K562 (cell line): ENCODE measurements at regions not wholly inside any gene's neighbourhood (a gene's known extent, or its start where the extent isn't known, plus 50 kb on each side); places are given as distances from the start of the nearest gene placed in this dataset.

Experiments used
- JUN ChIP-seq, 2 experiments: sonication (generic) in 1 of 2; formaldehyde crosslinking in 1 of 2; IDR thresholded peaks; 2 replicates each; pipeline versions ENCODE4 v1.6.1 to v1.8.0; 2012 to 2022; ENCODE audit warnings: borderline replicate concordance in 2 of 2, mild to moderate bottlenecking in 2 of 2, improper control_type of control experiment in 1 of 2, low read depth in 1 of 2, low read length in 1 of 2, missing genetic modification reagents in 1 of 2
- RAD21 ChIP-seq, 2 experiments: fragments of 250-450 bp in 1 of 2; fragments of 450-650 bp in 1 of 2; sonication (Bioruptor Pico) in 1 of 2; formaldehyde crosslinking in 1 of 2; IDR thresholded peaks in 1 of 2; conservative IDR thresholded peaks in 1 of 2; 2 replicates each; pipeline versions ENCODE4 v1.4.0 to v1.8.0; 2020 to 2022; ENCODE audit warnings: mild to moderate bottlenecking in 2 of 2, moderate library complexity in 1 of 2
- RCOR1 ChIP-seq, 2 experiments: IDR thresholded peaks; 2 replicates each; pipeline ENCODE4 v1.6.1; 2012; ENCODE audit warnings: low read depth in 2 of 2, low read length in 2 of 2, borderline replicate concordance in 1 of 2, improper control_type of control experiment in 1 of 2
- TF ChIP-seq, protein P1 (sequence below), 3 experiments: IDR thresholded peaks in 2 of 3; conservative IDR thresholded peaks in 1 of 3; 2 replicates each; pipeline ENCODE4 v1.5.1; 2011 to 2012; ENCODE audit warnings: low read length in 3 of 3, mild to moderate bottlenecking in 3 of 3, control low read depth in 2 of 3, improper control_type of control experiment in 1 of 3, inconsistent platforms in 1 of 3, low read depth in 1 of 3, mixed read lengths in 1 of 3, moderate library complexity in 1 of 3; ENCODE audit not compliant: insufficient read depth in 2 of 3

DNA sequence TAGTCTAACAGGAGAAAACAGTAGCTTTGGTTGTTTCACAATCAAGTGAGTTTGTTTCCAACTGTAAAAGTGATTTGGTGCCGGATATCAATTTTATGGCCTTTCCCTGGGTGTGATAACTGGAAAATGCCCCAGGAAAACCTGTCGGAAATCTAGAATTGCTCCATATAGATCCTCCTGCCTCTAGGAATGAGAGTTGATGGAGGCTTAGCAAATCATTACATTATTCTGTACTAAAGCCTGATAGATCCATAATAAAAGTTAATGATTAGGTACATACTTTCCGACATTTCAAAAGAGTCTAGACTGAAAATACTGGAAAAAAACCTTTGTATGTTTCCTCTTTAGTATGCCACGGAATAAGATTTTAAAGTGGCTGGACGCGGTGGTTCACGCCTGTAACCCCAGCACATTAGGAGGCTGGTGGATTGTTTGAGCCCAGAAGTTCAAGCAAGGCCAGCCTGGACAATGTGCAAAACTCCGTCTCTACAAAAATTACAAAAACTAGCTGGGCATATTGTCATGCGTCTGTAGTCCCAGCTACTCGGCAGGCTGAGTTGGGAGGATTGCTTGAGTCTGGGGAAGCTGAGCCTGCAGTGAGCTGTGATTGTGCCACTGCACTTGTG lies 70.0 kb upstream of the SLC45A1 start:
- TF ChIP-seq JUN (IDR thresholded peaks at IDR 0.05; ENCODE audit: borderline replicate concordance, low read depth, low read length), result no peak
- no peak for TF ChIP-seq JUN (CRISPR knock-in tag; IDR thresholded peaks at IDR 0.05; ENCODE audit: borderline replicate concordance)
- no peak for TF ChIP-seq RAD21 (CRISPR knock-in tag; conservative IDR thresholded peaks at IDR 0.05 in 1 of 2, IDR thresholded peaks at IDR 0.05 in 1 of 2)
- TF ChIP-seq, protein P1, sequence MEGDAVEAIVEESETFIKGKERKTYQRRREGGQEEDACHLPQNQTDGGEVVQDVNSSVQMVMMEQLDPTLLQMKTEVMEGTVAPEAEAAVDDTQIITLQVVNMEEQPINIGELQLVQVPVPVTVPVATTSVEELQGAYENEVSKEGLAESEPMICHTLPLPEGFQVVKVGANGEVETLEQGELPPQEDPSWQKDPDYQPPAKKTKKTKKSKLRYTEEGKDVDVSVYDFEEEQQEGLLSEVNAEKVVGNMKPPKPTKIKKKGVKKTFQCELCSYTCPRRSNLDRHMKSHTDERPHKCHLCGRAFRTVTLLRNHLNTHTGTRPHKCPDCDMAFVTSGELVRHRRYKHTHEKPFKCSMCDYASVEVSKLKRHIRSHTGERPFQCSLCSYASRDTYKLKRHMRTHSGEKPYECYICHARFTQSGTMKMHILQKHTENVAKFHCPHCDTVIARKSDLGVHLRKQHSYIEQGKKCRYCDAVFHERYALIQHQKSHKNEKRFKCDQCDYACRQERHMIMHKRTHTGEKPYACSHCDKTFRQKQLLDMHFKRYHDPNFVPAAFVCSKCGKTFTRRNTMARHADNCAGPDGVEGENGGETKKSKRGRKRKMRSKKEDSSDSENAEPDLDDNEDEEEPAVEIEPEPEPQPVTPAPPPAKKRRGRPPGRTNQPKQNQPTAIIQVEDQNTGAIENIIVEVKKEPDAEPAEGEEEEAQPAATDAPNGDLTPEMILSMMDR (IDR thresholded peaks at IDR 0.05 in 2 of 3, conservative IDR thresholded peaks at IDR 0.05 in 1 of 3; ENCODE audit: insufficient read depth in 2 of 3, low read depth in 1 of 3, low read length in 3 of 3), result no peak
- TF ChIP-seq RCOR1 (IDR thresholded peaks at IDR 0.05; ENCODE audit: borderline replicate concordance in 1 of 2, low read depth in 2 of 2, low read length in 2 of 2), result no peak
